Spinal cord (tissue), 9 donors: ENCODE measurements at regions not wholly inside any gene's neighbourhood (a gene's known extent, or its start where the extent isn't known, plus 50 kb on each side); places are given as distances from the start of the nearest gene placed in this dataset.

Source experiments
- DNase-seq, 6 donors: peaks; one replicate each; pipeline versions ENCODE4 v3.0.0 to v3.0.0-alpha.2; 2013 to 2015; ENCODE audit warnings: low spot score in 6 of 6, low read depth in 4 of 6
- H3K27ac ChIP-seq: one replicate; pipeline ENCODE4 v1.5.1; 2013; ENCODE audit warnings: low read depth, low read length, control low read depth
- H3K27me3 ChIP-seq: one replicate; pipeline ENCODE4 v1.6.1; 2013; ENCODE audit warnings: low read length; ENCODE audit not compliant: control insufficient read depth, insufficient read depth
- H3K36me3 ChIP-seq: one replicate; pipeline ENCODE4 v1.6.1; 2013; ENCODE audit warnings: low read length; ENCODE audit not compliant: control insufficient read depth, insufficient read depth
- H3K4me1 ChIP-seq: one replicate; pipeline ENCODE4 v1.6.1; 2013; ENCODE audit warnings: low read length; ENCODE audit not compliant: control insufficient read depth, insufficient read depth
- H3K4me3 ChIP-seq: one replicate; pipeline ENCODE4 v1.5.1; 2013; ENCODE audit warnings: low read depth, low read length, control low read depth
- H3K9me3 ChIP-seq: one replicate; pipeline ENCODE4 v1.6.1; 2013; ENCODE audit warnings: low read length; ENCODE audit not compliant: control insufficient read depth, insufficient read depth
- WGBS: methylation state at CpG from one replicate; pipeline ENCODE4 v1.1.5; 2013; ENCODE audit warnings: missing lambda C conversion rate; ENCODE audit not compliant: insufficient coverage; 5-methylcytosine and 5-hydroxymethylcytosine counted together
- donor health status: healthy.

DNA sequence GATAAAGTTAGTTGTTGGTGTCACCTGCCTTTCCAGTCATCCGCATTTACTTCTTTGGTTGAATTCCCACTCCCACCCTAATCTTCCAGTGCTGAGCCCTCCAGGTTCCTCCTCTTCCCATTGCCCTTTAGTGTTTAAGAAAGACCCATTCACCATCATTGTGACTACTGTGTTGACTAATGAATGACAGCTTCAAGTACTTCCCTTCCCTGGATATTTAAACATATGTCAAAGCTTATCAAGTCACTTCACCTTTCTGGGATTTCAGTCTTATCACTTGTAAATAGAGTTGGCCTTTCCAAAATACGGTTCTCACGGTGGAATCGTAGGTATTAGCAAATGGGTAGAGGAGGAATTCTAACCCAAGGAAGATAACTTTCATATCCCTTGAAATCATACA is 201.6 kb upstream of the SVIL start:
- no peaks in the 10 kb centered on the region for H3K27me3 ChIP-seq
- H3K9me3 ChIP-seq: no peaks in the 10 kb centered on the region
- no peak overlapping the region for H3K27ac ChIP-seq
- H3K4me3 ChIP-seq: no peak overlapping the region
- no CpG with 5 or more reads among the region's 4 CpGs for WGBS
- DNase-seq: no peak
- H3K4me1 ChIP-seq: peaks cover 8% of the 10 kb centered on the region
- no peaks in the 10 kb centered on the region for H3K36me3 ChIP-seq

- no peak for DNase-seq
- Histone ChIP-seq H3K36me3 (no peaks in the 10 kb centered on the region), H3K27me3 (no peaks in the 10 kb centered on the region), H3K27ac (no peak overlapping the region), H3K9me3 (no peaks in the 10 kb centered on the region), H3K4me3 (no peak overlapping the region), H3K4me1 (peaks cover 3% of the 10 kb centered on the region)
Observed at GRCh38 chr10:29835055-29835454, 200.3 kb upstream of the SVIL start.

GRCh38 chr10:29830531-29831512 is 196.1 kb upstream of the SVIL start:
- no peak for DNase-seq
- Histone ChIP-seq H3K36me3 (no peaks in the 10 kb centered on the region), H3K4me3 (no peak overlapping the region), H3K27me3 (no peaks in the 10 kb centered on the region), H3K27ac (no peak overlapping the region), H3K4me1 (no peaks in the 10 kb centered on the region), H3K9me3 (no peaks in the 10 kb centered on the region)
- WGBS: 77% methylated on average over 3 of the region's 6 CpGs

GRCh38 chr10:29829776-29830175 is 195.0 kb upstream of the SVIL start:
- WGBS: no CpG with 5 or more reads among the region's 2 CpGs
- DNase-seq: no peak
- Histone ChIP-seq H3K9me3 (no peaks in the 10 kb centered on the region), H3K27me3 (no peaks in the 10 kb centered on the region), H3K27ac (no peak overlapping the region), H3K4me3 (no peak overlapping the region), H3K36me3 (no peaks in the 10 kb centered on the region), H3K4me1 (no peaks in the 10 kb centered on the region)

GRCh38 chr10:29828956-29829355 is 194.2 kb upstream of the SVIL start:
- 88% methylated on average over 2 of the region's 3 CpGs for WGBS
- no peaks in the 10 kb centered on the region for H3K36me3 ChIP-seq
- no peaks in the 10 kb centered on the region for H3K4me1 ChIP-seq
- H3K9me3 ChIP-seq: no peaks in the 10 kb centered on the region
- H3K27me3 ChIP-seq: no peaks in the 10 kb centered on the region
- no peak overlapping the region for H3K4me3 ChIP-seq
- no peak for DNase-seq
- no peak overlapping the region for H3K27ac ChIP-seq

- H3K4me3 ChIP-seq: no peak overlapping the region
- H3K27ac ChIP-seq: no peak overlapping the region
- no peaks in the 10 kb centered on the region for H3K36me3 ChIP-seq
- no peaks in the 10 kb centered on the region for H3K27me3 ChIP-seq
- H3K9me3 ChIP-seq: no peaks in the 10 kb centered on the region
- DNase-seq: no peak
- H3K4me1 ChIP-seq: no peaks in the 10 kb centered on the region
- 67% methylated on average over 2 of the region's 4 CpGs for WGBS
Observed at GRCh38 chr10:29828440-29828894, 193.7 kb upstream of the SVIL start.

- Histone ChIP-seq H3K27ac (no peak overlapping the region), H3K9me3 (no peaks in the 10 kb centered on the region), H3K4me1 (no peaks in the 10 kb centered on the region), H3K4me3 (no peak overlapping the region), H3K36me3 (no peaks in the 10 kb centered on the region), H3K27me3 (no peaks in the 10 kb centered on the region)
- DNase-seq: no peak
- 92% methylated on average over 5 of the region's 7 CpGs for WGBS
Observed at GRCh38 chr10:29827512-29827911, 192.7 kb upstream of the SVIL start.

- H3K27me3 ChIP-seq: no peaks in the 10 kb centered on the region
- no peaks in the 10 kb centered on the region for H3K9me3 ChIP-seq
- no peak overlapping the region for H3K4me3 ChIP-seq
- H3K27ac ChIP-seq: no peak overlapping the region
- DNase-seq: no peak
- no peaks in the 10 kb centered on the region for H3K4me1 ChIP-seq
- 100% methylated on average over 2 of the region's 5 CpGs for WGBS
- no peaks in the 10 kb centered on the region for H3K36me3 ChIP-seq
Observed at GRCh38 chr10:29826801-29827450, 192.2 kb upstream of the SVIL start.

- WGBS: 94% methylated on average over 2 of the region's 5 CpGs
- H3K36me3 ChIP-seq: no peaks in the 10 kb centered on the region
- H3K4me3 ChIP-seq: no peak overlapping the region
- peaks cover under 1% of the 10 kb centered on the region for H3K4me1 ChIP-seq
- no peaks in the 10 kb centered on the region for H3K27me3 ChIP-seq
- DNase-seq: no peak
- H3K27ac ChIP-seq: no peak overlapping the region
- no peaks in the 10 kb centered on the region for H3K9me3 ChIP-seq
Observed at GRCh38 chr10:29826221-29826620, 191.4 kb upstream of the SVIL start.
